ENCODE measurements at regions not wholly inside any gene's neighbourhood (a gene's known extent, or its start where the extent isn't known, plus 50 kb on each side); places are given as distances from the start of the nearest gene placed in this dataset.
A peak's percentile ranks its signal among the peaks of the same experiment; 100 is the strongest.
"Not testable (repeated sequence)": the region's sequence is repeated elsewhere in the genome, so short reads cannot be mapped to it uniquely, and the experiment has no call there.

GRCh38 chr7:133132906-133133305 is 51.0 kb upstream of the CHCHD3 start:
- DNase-seq (ENCODE audit: low spot score): no peak

DNA sequence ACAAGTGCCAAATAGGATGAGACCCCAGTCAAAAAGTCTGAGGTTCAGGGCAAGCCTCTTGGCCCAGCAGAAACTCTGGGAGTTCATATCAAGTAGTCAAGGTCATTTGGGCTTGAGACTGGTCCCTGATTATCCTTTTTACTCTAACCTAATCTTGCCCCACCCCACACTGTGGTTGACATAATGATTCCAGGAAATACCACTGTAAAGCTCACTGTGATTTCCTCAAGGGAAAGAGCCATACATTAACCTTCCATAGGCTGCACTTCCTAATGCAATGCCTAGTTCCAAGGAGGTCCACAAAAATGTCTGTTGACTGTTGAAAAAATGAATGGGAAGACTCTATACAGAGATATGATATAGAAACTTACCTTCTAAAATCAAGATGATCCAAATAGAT is 52.9 kb upstream of the CHCHD3 start:
- no peak for DNase-seq (ENCODE audit: low spot score)

DNA sequence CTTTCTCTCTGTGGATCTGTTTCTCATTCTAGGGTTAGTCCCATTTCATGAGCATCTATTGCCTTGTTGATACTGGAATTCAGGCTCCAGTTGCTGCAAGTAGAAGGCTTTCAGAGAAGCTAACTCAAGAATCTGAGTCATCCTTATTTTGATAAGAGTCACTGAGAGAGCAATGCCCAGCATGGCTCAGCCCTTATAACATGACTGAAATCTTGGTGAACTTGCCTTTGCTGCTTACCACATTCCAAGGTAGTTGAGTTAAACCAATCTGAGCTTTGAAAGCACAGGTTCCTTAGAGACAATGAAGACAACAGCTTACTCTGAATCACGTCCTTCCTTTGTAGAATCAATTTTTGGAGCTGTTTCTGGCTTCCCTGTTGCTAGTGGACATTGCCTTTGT is 53.6 kb upstream of the CHCHD3 start:
- no peak for DNase-seq (ENCODE audit: low spot score)

GRCh38 chr7:133139350-133139749 is 57.5 kb upstream of the CHCHD3 start:
- peak; percentile 45 for DNase-seq (ENCODE audit: low spot score)

GRCh38 chr7:133139801-133140200 is 57.9 kb upstream of the CHCHD3 start:
- no peak for DNase-seq (ENCODE audit: low spot score)

GRCh38 chr7:133140994-133141595 is 59.2 kb upstream of the CHCHD3 start:
- DNase-seq (ENCODE audit: low spot score): peak; percentile 95

DNA sequence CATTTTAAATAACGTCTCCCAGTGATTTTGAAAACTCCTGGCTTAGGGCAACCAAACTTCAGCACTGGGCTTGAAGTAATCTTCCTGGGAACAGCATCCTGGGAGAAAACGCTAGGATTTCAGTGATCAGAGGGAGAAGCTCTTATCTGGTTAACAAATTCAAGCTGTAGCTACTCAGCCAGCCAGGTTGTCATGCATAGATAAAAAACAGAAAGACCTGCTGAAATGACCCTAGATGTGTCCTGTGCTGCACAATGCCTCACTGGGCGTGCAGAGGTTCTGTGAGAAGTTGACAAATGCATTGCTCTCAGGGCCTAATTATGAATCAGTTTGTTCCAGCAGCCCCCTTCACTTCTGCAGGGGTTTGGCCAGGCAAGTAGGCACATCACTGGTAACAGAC is 68.9 kb upstream of the CHCHD3 start:
- DNase-seq (ENCODE audit: low spot score): peak; percentile 56

DNA sequence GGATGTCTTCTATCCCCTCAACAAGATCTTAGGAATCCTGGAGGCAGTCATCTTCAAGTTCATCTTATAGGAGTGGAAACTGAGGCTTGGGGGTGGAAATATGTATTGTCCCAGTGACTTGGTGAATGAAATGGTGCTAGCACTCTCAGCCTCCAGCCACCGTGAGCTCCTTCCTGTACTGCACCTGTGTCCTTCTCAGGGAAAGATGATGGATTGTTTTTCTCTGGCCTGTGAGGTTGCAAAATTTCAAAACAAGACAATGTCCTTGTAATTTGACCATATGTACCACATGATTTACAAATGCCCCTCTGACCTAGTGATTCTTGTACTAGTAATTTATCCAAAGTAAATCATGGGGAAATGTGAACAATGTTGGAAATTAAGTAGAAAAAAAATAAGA is 71.0 kb upstream of the CHCHD3 start:
- no peak for DNase-seq (ENCODE audit: low spot score)

DNA sequence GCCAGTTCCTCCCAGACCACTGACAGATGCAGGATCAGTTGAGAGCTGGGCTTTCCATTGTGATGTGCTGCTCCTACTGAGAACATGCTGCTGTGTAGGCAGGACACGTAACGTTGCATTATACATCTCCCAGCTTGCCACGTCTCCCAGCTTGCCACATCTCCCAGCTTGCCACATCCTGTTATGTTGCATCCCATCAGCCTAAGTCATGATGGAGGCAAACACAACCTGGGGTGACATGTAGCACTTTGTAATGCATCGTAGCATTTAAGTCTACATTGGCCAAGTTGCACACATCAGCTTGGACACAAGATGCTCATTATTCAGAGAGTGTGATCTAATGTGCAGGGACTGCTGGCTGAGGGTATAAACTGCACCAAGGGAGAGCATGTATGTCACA is 73.3 kb upstream of the CHCHD3 start:
- no peak for DNase-seq (ENCODE audit: low spot score)

- no peak for DNase-seq (ENCODE audit: low spot score)
Observed at GRCh38 chr7:133155642-133156041, 73.8 kb upstream of the CHCHD3 start.

DNA sequence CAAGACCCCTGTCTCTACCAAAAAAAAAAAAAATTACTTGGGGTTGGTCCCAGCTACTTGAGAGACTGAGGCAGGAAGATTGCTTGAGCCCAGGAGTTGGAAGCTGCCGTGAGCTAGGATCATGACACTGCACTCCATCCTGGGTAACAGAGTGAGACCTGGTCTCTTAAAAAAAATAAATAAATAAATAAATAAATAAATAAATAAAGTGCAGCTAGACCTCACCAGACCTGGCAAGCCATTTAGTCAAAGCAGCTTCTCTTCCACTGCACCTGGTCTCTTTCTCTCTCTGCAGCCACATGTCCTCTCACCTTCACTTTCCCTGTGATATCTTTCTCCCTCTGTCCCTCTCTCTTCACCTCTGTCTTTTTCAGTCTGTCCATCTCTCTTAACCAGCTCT is 75.2 kb upstream of the CHCHD3 start:
- DNase-seq (ENCODE audit: low spot score): no peak

- DNase-seq (ENCODE audit: low spot score): peak; percentile 86
Observed at GRCh38 chr7:133164498-133164897, 82.6 kb upstream of the CHCHD3 start.

GRCh38 chr7:133165001-133165400 is 83.1 kb upstream of the CHCHD3 start:
- DNase-seq (ENCODE audit: low spot score): no peak

GRCh38 chr7:133165529-133165928 is 83.6 kb upstream of the CHCHD3 start:
- no peak for DNase-seq (ENCODE audit: low spot score)

DNA sequence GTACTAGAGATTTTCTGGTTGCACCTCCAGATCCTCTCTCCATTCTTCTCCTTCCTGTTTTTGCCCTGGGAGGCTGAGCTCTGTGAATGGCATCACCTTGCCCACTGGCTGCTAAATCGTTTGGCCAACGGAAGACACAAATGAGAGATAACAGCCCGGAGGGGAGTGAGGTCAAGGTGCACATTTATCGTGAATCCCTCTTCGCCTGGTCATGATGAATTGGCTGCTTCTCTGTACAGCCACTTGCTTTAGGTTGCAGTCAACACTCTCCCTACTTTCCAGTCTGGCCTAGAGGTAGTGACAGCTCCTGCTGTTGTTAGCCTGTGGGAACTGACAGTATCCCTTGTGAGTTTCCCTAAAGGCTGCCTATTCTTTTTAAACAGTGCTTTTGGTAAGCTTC is 85.4 kb upstream of the CHCHD3 start:
- DNase-seq (ENCODE audit: low spot score): no peak

- DNase-seq (ENCODE audit: low spot score): not testable (repeated sequence)
Observed at GRCh38 chr7:133169167-133169822, 83.6 kb upstream of the EXOC4 start.

DNA sequence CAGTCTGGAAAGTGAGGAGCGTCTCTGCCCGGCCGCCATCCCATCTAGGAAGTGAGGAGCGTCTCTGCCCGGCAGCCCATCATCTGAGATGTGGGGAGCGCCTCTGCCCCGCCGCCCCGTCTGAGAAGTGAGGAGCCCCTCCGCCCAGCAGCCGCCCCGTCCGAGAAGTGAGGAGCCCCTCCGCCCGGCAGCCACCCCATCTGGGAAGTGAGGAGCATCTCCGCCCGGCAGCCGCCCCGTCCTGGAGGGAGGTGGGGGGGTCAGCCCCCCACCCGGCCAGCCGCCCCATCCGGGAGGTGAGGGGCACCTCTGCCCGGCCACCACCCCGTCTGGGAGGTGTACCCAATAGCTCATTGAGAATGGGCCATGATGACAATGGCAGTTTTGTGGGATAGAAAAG is 75.4 kb upstream of the EXOC4 start:
- not testable (repeated sequence) for DNase-seq (ENCODE audit: low spot score)

- DNase-seq (ENCODE audit: low spot score): no peak
Observed at GRCh38 chr7:133180717-133181116, 72.2 kb upstream of the EXOC4 start.

DNA sequence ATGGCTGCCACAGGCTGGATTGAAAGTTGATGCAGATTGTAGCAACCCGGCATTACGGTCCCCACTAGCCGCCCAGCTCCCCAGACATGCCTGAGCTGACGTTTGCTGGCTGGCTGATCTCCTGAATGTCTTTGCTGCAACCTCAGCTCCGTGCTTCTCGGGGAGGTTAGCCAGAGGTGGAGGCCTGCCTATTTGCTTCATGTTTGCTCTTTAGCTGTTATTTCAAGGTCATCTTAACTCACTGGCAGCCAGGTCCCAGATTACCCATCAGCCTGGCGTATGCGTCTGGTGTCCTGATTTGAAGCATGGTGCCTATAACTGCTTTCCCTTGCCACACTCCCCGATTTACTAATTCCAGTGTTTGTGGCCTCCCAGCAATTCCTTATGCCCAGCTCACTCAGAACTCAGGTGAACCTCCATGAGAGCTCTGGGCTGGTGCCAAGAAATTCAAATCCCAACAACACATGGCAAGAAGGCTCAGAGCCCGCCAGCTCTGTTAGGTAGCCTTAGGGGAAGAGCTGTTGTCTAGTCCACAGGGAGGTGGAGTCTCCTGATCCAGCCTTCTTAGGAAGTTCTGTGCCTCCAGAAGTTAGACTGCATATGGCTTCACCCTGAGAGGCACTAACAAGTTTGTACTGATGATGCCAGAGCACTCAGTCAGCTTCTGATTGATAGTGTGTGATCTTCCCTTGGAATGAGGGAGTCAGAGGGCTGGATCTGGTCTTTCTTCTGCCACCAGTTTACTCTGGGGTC is 69.7 kb upstream of the EXOC4 start:
- no peak for DNase-seq (ENCODE audit: low spot score)

GRCh38 chr7:133183969-133184368 is 68.9 kb upstream of the EXOC4 start:
- DNase-seq (ENCODE audit: low spot score): no peak

- DNase-seq (ENCODE audit: low spot score): no peak
Observed at GRCh38 chr7:133185512-133185911, 67.4 kb upstream of the EXOC4 start.

GRCh38 chr7:133186060-133186459 is 66.8 kb upstream of the EXOC4 start:
- DNase-seq (ENCODE audit: low spot score): no peak

DNA sequence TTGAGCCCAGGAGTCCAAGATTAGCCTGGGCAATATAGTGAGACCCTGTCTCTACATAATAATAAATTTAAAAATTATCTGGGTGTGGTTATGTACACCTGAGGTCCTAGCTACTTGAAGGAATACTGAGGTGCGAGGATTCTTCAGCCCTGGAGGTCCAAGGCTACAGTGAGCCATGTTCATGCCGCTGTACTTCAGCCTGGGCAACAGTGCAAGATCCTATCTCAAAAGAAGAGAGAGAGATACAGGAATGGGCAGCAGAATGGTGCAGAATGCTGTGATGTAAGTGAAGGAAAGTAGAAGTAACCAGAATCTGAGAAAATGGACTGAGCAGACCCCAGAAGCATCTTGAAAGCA is 62.7 kb upstream of the EXOC4 start:
- no peak for DNase-seq (ENCODE audit: low spot score)
